ENCODE measurements at regions not wholly inside any gene's neighbourhood (a gene's known extent, or its start where the extent isn't known, plus 50 kb on each side); places are given as distances from the start of the nearest gene placed in this dataset.

GRCh38 chr10:10292501-10292900 is 725.2 kb upstream of the CELF2 start:
- no peak for TF ChIP-seq CTCF (IDR thresholded peaks at IDR 0.05; ENCODE audit: poor library complexity)
- TF ChIP-seq EZH2phosphoT487 (IDR thresholded peaks at IDR 0.05; ENCODE audit: low read depth, severe bottlenecking, unreplicated experiment): no peak
